ENCODE measurements at regions not wholly inside any gene's neighbourhood (a gene's known extent, or its start where the extent isn't known, plus 50 kb on each side); places are given as distances from the start of the nearest gene placed in this dataset.

DNA sequence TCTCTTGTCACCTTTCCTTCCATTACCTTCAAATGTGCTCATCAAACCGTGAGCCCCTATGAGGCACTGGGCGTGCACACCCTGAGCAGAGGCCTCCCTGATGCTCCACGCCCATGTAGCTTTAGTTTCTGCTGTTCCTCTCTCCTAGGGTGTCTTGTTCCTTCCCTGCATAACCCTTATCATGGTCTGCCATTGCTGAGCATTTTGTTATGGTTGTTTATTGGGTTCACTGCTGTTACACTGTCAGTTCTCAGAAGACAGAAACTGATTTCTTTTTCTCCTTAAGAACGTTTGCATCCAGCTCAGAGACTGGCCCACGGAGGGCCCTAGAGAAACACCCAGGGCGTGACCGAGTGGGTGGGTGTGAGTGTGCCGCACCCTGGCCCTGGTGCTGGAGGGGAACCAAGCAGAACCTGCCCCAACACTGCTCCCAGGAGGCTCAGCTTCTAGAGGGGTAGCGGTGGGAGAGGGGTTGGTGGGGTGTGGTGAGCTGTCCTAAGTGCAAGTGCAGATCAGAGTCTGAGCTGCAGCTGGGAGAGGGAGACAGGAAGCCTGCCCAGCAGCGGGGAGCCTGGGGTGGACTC is 61.4 kb upstream of the URI1 start:
- TF ChIP-seq, protein P1, sequence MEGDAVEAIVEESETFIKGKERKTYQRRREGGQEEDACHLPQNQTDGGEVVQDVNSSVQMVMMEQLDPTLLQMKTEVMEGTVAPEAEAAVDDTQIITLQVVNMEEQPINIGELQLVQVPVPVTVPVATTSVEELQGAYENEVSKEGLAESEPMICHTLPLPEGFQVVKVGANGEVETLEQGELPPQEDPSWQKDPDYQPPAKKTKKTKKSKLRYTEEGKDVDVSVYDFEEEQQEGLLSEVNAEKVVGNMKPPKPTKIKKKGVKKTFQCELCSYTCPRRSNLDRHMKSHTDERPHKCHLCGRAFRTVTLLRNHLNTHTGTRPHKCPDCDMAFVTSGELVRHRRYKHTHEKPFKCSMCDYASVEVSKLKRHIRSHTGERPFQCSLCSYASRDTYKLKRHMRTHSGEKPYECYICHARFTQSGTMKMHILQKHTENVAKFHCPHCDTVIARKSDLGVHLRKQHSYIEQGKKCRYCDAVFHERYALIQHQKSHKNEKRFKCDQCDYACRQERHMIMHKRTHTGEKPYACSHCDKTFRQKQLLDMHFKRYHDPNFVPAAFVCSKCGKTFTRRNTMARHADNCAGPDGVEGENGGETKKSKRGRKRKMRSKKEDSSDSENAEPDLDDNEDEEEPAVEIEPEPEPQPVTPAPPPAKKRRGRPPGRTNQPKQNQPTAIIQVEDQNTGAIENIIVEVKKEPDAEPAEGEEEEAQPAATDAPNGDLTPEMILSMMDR (IDR thresholded peaks at IDR 0.05): no peak
- TF ChIP-seq POLR2A (IDR thresholded peaks at IDR 0.05): no peak

All from uterus (tissue), 2 donors.